ENCODE measurements at regions not wholly inside any gene's neighbourhood (a gene's known extent, or its start where the extent isn't known, plus 50 kb on each side); places are given as distances from the start of the nearest gene placed in this dataset.

DNA sequence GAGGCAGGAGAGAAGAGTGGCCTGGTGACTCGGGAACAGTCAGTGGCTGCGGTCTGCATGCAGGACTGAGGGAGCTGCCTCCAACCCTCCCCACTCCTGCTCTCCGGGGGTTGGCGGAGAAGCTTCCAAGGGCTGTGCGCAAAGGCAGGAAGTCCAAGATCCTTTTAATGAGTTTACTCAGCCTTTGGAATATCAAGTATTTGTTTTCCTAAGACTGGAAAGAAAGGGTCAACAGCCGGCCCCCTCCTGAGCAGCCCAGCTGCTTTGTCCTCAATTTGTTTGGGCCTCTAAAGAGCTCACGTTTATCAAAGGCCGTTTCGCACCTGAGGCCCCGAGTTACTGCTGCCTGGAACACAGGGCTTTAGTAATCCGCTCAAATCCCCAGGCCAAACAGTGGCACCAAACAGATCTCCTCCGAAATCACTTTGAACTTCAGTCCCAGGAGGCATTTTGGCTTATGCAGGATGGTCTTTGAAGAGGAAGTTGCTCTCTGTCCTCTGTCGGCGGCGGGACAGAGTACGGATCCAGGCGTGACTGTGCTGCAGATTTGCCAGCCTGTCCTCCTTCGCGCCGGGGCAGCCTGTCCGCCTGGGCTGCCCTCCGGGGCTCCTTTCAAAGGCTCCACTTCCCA, 117.2 kb upstream of the FZD10 start:
- TF ChIP-seq, protein P1, sequence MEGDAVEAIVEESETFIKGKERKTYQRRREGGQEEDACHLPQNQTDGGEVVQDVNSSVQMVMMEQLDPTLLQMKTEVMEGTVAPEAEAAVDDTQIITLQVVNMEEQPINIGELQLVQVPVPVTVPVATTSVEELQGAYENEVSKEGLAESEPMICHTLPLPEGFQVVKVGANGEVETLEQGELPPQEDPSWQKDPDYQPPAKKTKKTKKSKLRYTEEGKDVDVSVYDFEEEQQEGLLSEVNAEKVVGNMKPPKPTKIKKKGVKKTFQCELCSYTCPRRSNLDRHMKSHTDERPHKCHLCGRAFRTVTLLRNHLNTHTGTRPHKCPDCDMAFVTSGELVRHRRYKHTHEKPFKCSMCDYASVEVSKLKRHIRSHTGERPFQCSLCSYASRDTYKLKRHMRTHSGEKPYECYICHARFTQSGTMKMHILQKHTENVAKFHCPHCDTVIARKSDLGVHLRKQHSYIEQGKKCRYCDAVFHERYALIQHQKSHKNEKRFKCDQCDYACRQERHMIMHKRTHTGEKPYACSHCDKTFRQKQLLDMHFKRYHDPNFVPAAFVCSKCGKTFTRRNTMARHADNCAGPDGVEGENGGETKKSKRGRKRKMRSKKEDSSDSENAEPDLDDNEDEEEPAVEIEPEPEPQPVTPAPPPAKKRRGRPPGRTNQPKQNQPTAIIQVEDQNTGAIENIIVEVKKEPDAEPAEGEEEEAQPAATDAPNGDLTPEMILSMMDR (IDR thresholded peaks at IDR 0.05; ENCODE audit: poor library complexity): no peak
- no peak for TF ChIP-seq EZH2 (IDR thresholded peaks at IDR 0.05; ENCODE audit: borderline replicate concordance)
- no peak for TF ChIP-seq EZH2phosphoT487 (IDR thresholded peaks at IDR 0.05; ENCODE audit: low read depth, severe bottlenecking, unreplicated experiment)
- Histone ChIP-seq H3K9me3 (ENCODE audit: low read depth) (no peaks in the 10 kb centered on the region), H3K36me3 (replicated peaks; ENCODE audit: insufficient read depth, low read depth) (no peaks in the 10 kb centered on the region), H3K4me3 (no peak overlapping the region), H2AFZ (peak overlapping the region; percentile 52), H3K4me2 (peak overlapping the region; percentile 62), H3K79me2 (no peaks in the 10 kb centered on the region), H3K27ac (peak overlapping the region; percentile 31), H4K20me1 (ENCODE audit: insufficient read depth, poor library complexity, severe bottlenecking) (no peaks in the 10 kb centered on the region), H3K4me1 (ENCODE audit: insufficient read depth) (peaks cover 16% of the 10 kb centered on the region), H3K9me2 (replicated peaks; ENCODE audit: insufficient read depth) (no peaks in the 10 kb centered on the region), H3K27me3 (peaks cover 65% of the 10 kb centered on the region)
- peak; percentile 64 for DNase-seq (ENCODE audit: low spot score)
- WGBS (ENCODE audit: low lambda C conversion rate, missing lambda C conversion rate): 9% methylated on average over 22 of the region's 22 CpGs

DNA sequence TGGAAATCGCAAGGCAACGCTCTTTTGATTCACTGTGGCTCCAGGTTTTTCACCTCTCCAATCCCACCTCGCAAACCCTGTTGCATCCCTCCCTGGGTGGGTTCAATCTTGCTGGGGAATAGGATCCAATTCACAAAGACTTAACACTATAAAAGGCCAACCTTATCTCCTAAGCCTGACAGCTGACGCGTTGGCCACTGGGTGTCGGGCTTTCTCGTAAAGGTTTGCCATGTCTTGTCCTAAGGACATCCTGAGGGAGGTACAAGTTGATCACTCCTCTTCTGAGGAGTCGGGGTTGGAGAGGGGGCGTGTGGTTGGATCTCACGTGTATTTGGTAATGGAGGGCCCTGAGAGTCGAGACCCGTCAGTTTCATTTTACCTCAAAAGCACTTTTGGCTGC, 112.6 kb upstream of the FZD10 start:
- H2AFZ ChIP-seq: no peak overlapping the region
- WGBS (ENCODE audit: low lambda C conversion rate, missing lambda C conversion rate): 59% methylated on average over 12 of the region's 12 CpGs
- TF ChIP-seq, protein P1 (IDR thresholded peaks at IDR 0.05; ENCODE audit: poor library complexity): peak; percentile 24
- TF ChIP-seq EZH2phosphoT487 (IDR thresholded peaks at IDR 0.05; ENCODE audit: low read depth, severe bottlenecking, unreplicated experiment): no peak
- H3K9me3 ChIP-seq (ENCODE audit: low read depth): no peaks in the 10 kb centered on the region
- no peaks in the 10 kb centered on the region for H3K9me2 ChIP-seq (replicated peaks; ENCODE audit: insufficient read depth)
- H3K27ac ChIP-seq: no peak overlapping the region
- peaks cover 51% of the 10 kb centered on the region for H3K27me3 ChIP-seq
- H3K79me2 ChIP-seq: no peaks in the 10 kb centered on the region
- H3K4me1 ChIP-seq (ENCODE audit: insufficient read depth): peaks cover 10% of the 10 kb centered on the region
- no peaks in the 10 kb centered on the region for H3K36me3 ChIP-seq (replicated peaks; ENCODE audit: insufficient read depth, low read depth)
- no peak overlapping the region for H3K4me2 ChIP-seq
- DNase-seq (ENCODE audit: low spot score): peak; percentile 13
- no peak overlapping the region for H3K4me3 ChIP-seq
- H4K20me1 ChIP-seq (ENCODE audit: insufficient read depth, poor library complexity, severe bottlenecking): no peaks in the 10 kb centered on the region

DNA sequence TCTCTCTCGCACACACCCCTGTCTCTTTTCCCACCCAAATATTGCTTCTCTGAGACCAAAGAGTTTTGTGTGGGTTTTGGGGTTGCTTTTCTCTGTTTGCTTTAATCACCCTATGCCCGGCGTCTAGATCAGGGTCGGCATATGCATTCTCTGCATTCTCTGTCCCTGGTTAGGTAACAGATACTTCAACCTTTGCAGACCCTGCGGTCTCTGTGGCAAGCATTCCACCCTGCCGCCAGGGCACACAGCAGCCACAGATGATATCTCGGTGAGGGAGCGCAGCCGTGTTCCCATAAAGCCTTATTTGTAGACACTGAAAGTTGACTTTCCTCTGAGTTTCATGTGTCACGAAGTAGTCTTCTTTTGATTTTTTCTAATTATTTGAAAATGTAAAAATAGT, 110.4 kb upstream of the FZD10 start:
- DNase-seq (ENCODE audit: low spot score): no peak
- no peak overlapping the region for H2AFZ ChIP-seq
- H3K27me3 ChIP-seq: peaks cover 34% of the 10 kb centered on the region
- H3K9me3 ChIP-seq (ENCODE audit: low read depth): no peaks in the 10 kb centered on the region
- H3K79me2 ChIP-seq: no peaks in the 10 kb centered on the region
- H3K27ac ChIP-seq: no peak overlapping the region
- H3K4me3 ChIP-seq: no peak overlapping the region
- WGBS (ENCODE audit: low lambda C conversion rate, missing lambda C conversion rate): 76% methylated on average over 10 of the region's 10 CpGs
- H3K4me1 ChIP-seq (ENCODE audit: insufficient read depth): no peaks in the 10 kb centered on the region
- H3K36me3 ChIP-seq (replicated peaks; ENCODE audit: insufficient read depth, low read depth): no peaks in the 10 kb centered on the region
- TF ChIP-seq, protein P1 (IDR thresholded peaks at IDR 0.05; ENCODE audit: poor library complexity): no peak
- TF ChIP-seq EZH2 (IDR thresholded peaks at IDR 0.05; ENCODE audit: borderline replicate concordance) (no peak), EZH2phosphoT487 (IDR thresholded peaks at IDR 0.05; ENCODE audit: low read depth, severe bottlenecking, unreplicated experiment) (no peak)
- H3K4me2 ChIP-seq: no peak overlapping the region
- no peaks in the 10 kb centered on the region for H3K9me2 ChIP-seq (replicated peaks; ENCODE audit: insufficient read depth)
- no peaks in the 10 kb centered on the region for H4K20me1 ChIP-seq (ENCODE audit: insufficient read depth, poor library complexity, severe bottlenecking)

Data from hepatocyte (in vitro differentiated cells).